HG03039 (cell line): ENCODE measurements at regions not wholly inside any gene's neighbourhood (a gene's known extent, or its start where the extent isn't known, plus 50 kb on each side); places are given as distances from the start of the nearest gene placed in this dataset.

Source experiments
- ATAC-seq: cut with Tn5 transposase; IDR thresholded peaks from one replicate; pipeline ENCODE4 v1.9.1; 2021; ENCODE audit warnings: mild to moderate bottlenecking, moderate library complexity; ENCODE audit not compliant: unreplicated experiment

DNA sequence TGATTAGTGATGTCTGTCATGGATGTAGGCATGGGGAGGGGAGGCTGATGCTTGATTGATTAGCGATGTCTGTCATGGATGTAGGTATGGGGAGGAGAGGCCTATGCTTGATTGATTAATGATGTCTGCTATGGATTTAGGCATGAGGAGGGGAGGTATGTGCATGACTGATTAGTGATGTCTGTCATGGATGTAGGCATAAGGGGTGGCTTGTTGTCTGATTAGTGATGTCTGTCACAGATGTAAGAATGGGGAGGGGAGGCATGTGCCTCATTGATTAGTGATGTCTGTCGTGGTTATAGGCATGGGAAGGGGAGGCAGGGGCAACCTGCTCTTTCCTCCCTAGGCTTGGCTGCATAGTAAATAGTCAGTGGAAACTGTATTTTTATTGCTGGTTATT, 409.4 kb downstream of the HAPSTR1 start:
- ATAC-seq, result no peak

DNA sequence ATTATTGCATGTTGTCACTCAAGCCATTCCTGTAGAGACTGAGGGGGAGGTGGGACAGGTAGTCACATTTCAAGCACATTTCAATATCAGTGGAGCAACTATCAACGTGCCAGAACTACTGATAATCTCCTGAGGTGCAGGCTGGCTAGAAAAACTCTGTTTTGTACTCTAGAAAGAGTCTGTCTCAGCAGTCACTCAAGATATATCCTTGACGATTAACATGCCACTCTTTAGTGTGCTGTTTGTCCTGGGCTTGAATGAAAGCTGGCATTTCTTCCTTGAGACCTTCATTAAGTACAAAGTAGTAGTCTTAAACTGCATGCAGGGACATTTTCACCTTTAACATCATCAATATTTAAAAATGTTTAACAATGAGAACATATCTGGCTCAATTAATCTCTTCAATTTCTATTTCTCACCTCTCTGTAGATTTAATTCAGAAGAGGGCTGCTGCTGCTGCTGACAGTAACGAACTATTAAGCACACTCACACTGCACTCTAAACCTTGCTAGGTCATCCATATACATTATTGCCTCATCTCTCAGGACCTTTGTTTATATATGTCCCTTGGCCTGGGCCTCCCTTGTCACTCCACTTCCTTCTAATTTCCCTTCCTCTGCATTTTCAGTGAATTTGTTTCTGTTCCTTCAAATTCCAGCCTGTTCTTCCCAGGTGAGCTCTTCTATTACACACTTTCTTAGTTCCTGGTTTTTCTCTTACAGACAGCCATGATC, 412.0 kb downstream of the HAPSTR1 start:
- ATAC-seq, result no peak

DNA sequence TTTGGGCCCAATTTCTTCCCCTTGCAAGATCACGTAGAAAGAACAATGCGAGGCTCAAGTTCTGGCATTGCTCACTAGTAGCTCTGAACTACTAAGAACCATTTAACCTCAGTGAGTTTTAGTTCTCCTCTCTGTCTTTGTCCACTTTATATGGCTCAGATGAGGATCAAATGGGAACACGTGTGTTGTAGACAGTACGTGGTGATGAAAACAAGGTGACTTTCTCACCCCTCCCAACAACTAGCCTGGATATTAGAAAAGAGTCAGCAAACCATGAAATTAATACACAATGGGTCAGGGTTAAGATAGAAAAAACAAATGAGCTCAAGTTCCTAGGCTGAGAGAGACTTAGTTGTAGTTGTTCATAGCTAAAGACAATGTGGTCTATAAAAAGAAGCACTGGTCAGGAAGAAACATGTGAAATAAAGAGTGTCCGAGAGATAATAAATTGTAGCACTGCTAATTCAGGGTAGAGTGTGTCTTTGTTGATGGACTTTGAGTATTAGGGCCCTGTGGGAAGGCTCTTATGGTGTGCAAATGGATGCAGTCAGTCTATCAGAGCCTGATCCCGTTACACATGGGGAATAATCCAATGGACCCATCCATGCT, 417.0 kb downstream of the HAPSTR1 start:
- ATAC-seq, result no peak

DNA sequence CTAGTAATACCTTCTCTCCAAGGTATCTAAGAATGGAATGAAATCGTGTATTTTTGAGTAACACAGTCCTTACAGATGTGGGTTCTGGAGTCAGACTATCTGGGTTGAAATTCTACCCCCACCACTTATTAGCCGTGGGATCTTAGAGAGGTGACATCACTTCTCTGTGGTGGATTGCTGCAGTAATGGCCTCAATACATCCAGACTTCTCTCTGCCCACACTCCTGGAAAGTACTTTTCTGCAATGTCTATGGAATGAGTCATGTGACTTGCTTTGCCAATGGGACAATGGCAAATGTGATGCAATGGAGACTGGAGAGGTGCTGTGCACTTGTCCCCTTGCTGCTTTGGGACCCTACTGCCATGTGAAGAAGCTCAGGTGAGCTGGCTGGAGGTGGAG, 418.2 kb downstream of the HAPSTR1 start:
- ATAC-seq, result no peak

DNA sequence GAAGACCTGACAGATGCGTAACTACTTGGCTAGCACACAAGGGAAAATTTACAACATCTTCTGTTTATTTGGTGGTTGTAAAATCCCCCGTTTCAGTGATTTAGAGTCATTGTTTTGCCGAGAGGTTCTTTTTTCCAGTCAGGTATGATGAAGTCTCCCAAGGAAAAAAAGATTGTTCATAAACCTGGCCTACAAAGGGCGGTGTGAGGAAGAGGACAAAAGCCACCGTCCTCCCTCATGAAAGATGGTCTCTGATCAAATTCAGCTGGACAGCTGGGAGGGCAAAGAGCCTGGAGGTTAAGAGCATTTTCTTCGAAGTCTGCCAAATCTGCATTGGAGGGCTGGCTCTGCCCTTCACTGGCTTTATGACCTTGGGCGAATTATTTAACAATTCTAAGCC, 419.9 kb downstream of the HAPSTR1 start:
- ATAC-seq, result no peak

DNA sequence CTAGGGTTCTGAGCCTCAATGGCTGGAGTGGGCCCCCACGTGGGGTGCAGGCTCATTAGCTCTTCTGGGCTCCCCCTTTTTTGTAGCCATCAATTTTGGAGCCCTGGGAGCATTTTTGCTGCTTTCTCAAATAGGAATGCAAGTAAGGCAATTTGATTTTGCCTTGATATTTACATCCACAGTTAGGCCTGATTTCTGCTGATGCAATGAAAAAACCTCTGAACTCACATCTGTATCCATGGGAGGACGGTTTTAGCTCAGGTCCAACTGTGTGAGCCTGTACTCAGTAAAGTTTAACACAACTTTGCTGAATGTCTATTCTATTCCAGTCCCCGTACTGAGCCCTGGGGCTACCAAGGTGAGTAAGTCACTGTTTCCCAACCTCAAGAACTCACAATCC, 425.0 kb downstream of the HAPSTR1 start:
- ATAC-seq, result no peak

DNA sequence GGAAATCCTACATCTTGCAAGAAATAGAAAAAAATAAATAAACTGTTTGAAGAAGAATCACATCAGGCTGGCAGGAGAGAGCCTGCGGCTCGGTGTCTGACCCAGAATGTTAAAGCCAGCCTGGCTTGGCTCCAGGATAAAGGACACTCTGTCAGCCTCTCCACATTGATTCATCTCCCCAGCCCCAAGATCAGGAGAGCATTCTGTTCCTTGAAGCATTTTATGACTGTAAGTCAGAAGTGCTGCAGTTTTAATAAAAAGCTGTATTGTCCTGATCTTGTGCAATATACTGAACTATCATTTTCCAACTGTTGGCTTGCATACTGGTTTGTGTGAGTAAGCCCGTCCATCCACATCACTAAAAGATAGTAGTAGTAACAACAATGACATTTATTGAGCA, 426.6 kb downstream of the HAPSTR1 start:
- no peak for ATAC-seq

DNA sequence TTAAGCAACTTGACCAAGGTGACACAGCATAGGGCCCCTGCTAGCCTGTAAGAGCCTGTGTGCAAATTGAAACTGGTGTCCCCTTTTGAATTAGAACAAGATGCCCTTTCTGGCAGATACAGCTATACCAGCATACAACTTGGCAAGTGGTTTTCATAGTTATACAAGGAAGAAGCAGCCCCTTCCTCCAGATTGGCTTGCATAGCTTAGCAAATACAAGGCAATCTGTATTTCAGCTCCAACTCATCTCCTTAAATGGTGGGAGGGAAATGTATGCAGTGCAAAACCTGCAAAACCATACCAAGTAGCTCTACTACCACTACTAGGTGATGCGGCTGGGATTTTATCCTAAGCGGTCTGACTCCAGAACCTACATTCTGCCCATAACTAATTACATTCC, 427.1 kb downstream of the HAPSTR1 start:
- no peak for ATAC-seq

DNA sequence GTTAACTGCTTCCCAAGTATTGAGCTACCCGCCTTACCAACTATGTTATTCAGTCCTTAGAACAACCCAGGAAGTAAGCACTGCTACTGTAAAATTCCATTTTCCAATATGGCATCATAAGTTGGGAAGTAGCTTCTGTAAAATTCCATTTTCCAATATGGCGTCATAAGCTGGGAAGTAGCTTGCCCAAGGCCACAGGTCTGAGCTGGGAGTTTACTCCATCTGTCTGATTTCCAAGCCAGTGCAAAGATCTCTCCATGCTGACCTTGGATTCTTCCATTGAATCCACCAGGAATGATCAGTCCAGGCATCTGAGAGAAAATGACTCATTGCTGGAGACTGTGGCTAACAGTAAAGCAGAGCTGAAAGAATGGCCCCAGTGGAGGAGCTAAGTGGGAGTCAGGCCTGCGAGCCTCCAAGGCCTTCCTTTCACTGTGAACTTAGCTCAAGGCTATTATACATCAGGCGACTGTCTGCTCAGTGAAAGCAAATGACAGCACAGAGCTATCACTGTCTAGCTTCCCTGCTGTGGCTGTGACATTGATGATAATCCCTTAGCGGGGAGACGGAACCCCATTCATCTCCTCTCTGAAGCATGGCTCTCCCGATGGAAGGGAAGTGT, 430.4 kb downstream of the HAPSTR1 start:
- no peak for ATAC-seq

DNA sequence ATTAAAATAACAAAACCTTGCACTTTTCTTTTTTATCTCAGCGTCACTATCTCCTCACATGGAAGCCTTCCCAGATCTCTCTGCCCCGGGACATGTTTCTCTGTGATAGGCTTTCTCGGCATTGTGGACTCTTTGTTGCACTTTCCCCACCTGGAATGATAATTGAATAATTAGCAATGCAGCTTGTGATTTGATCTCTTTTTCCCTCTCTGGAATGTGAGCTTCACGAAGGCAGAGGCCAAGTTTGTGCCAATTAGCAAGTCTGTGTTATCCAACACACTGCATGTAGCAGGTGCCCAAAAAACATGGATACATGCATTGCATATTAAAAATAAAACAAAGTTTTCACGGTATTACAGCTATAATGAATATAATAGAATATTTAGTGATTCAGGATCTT, 431.2 kb downstream of the HAPSTR1 start:
- ATAC-seq, result no peak

DNA sequence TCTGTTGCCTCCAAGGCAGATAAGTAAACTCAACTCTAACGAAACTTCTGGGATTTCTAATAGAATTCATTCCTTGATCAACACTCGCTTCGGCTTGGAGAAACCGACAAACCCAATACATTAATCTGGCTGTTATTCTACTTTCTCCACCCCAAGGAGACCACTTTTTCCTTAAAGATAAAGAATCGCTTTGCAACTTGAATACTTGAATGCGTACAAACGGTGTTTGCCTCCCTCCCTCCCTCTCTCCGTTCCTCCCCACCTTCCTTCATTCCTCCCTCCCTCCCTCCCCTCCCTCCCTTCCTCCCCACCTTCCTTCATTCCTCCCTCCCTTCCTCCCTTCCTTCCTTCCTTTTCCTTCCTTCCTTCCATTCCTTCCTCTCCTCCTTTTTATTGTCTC, 432.6 kb downstream of the HAPSTR1 start:
- ATAC-seq, result no peak

DNA sequence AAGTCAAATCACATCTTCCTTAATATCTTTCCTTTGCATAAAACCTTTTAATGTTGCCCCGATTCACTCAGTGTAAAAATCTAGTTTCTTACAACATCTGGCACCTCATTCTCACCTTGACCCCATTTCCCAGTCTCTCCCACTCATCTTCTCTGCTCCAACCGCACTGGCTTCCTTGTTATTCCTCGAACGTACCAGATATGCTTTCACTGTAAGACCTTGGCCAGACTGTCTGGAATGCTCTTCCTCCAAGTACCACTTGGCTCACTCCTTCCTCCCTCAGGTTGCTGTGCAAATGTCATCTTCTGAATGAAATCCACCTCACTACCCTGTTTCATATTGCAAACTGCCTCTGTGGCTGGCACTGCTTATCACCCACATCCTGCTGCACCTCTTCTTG, 433.6 kb downstream of the HAPSTR1 start:
- no peak for ATAC-seq

DNA sequence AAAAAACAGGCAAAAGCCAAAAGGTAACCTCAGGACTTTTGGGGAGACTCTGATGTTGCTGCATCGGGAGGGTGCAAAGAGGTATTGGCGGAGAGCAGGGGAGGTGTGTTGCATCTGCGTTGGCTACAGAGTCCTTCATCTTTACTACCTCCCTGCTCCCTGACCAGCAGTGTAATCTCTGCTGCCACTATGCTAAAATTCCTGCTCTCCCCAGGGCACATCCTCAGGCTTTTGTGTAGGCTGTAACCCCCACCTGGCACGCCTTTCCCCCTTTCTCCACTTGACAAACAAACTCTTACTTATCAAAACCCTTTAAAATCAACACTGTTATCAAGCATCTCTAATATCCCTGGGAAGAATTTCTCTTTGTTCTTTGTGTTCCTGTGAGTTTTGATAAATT, 435.3 kb downstream of the HAPSTR1 start:
- ATAC-seq, result no peak

DNA sequence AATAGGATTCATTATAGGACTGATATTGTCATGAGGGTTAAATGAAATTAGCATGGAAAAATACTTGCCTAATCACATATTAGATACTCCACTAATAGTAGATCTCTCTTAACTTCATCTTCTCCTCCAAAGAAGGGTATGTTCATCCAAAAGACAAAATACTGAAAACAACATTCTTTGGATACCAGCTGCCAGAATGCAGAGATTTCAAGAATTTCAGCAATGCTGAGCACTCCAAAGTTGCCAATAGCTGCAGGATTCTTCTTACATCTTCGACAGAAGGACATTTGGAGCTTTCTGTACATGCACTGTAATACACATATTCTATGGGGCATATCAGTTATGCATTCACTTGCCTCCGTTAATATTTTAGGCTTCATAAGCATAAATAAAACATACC, 436.5 kb downstream of the HAPSTR1 start:
- no peak for ATAC-seq

DNA sequence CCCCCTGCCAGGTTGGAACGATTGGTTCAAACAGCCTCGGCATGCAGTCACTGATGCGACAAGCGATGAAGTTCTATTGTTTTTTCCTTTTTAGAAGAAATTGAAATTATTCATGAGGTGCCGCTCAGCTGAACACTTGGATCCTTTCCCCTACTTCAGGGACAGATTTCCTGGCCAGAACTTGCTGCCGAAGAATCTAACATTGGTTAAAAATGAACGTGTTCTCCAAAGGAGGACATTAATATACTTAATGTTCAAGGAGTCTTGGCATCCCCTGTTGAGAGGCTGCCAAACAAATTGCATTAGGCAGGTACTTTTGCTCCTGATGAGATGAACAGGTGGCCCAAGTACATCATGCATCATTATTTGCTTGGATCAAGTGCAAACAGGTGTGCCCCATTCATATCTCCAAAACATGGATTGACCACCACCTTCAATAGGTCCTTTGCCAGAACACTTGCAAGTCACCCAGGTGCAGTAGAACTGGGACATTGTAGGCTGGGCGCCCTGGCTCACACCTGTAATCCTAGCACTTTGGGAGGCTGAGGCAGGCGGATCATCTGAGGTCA, 437.2 kb downstream of the HAPSTR1 start:
- ATAC-seq, result no peak

DNA sequence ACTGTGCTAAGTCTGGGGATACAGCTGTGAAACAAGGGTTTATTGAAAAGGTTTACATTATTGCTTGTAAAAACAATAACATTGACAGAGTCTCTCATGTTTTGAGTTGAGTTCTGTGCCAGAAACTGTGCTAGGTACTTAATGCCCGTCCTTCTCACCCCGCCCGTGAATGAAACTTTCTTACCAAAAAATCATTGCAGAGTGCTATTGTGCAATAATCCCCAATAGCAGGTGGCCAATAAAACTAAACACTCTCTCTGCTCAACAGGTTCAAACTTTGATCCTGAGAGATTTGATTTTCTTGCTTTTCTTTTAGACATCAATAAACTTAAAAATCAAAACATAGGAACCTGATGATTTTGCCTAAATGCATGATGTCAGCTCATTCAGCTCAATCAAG, 441.6 kb downstream of the HAPSTR1 start:
- no peak for ATAC-seq

DNA sequence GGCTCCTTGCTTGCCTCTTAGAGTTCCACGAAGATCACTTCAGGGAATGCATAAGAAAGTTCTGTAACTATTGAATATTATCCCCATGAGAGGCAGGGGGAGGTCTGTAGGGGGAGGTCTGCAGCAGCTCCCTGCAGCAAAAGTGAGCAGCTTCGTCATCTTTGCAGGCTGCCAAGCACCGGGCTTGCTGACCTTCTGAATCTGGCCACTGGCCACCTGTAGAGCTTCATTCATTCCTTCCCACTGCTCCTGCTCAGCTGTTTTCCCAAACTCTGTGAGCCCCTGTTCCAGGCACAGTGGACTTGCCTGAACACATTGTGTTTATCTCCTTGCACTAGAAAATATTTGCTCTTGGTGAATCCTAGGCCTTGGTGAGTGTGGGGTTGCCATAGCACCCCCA, 443.3 kb downstream of the HAPSTR1 start:
- no peak for ATAC-seq

DNA sequence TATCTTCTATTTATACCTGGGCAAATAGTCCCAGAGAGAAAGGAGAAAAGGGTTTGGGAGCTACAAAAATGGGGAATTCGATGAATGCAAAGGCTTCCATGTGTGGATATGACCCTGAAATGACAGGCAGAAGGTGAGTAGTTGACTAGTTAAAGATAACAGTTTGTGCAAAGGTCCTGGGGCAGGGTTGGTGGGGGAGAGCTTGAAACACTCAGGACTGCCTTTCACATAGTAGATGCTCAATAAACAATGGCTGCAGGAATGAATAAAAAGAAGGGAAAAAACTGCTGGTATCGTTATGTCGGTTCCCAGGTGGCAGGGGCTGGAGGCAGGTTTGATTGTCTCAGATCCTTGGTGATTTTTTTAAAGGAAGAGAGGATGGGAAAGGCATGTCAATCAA, 445.5 kb downstream of the HAPSTR1 start:
- no peak for ATAC-seq

DNA sequence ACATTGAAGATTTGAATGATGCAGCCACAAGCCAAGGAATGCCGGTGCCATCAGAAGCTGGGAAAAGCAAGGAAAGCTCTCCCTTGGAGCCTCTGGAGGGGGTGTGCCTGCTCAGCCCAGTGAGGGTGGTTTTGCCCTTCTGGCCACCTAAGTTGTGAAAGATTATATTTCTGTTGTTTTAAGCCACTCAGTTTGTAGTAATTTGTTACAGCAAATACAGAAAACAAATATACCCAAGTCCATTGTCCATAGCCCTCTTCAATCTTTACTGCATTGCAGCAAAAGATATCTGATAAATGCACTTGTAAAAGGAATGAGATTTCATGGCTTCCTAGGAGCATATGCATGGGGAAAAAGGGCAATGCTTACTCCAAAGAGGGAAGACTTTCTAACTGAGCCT, 447.9 kb downstream of the HAPSTR1 start:
- ATAC-seq, result no peak

DNA sequence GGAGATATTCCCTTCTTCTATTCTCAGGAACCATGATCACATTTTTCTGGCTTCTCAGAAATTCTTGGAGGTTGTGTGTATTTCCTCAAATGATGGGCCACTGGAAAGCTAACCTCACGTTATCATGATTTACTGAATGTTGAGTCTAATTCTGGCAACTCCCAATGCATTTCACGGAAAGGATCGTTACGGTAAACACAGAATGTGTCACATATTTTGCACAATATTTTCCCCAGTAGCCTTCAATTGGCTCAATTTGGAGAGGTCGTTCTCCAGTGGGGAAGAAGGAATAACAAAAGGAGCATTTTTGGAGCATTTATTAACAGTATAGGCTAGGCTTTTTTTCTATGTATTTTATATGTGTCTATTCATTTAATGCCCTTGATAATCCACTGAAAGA, 450.3 kb downstream of the HAPSTR1 start:
- ATAC-seq, result no peak

DNA sequence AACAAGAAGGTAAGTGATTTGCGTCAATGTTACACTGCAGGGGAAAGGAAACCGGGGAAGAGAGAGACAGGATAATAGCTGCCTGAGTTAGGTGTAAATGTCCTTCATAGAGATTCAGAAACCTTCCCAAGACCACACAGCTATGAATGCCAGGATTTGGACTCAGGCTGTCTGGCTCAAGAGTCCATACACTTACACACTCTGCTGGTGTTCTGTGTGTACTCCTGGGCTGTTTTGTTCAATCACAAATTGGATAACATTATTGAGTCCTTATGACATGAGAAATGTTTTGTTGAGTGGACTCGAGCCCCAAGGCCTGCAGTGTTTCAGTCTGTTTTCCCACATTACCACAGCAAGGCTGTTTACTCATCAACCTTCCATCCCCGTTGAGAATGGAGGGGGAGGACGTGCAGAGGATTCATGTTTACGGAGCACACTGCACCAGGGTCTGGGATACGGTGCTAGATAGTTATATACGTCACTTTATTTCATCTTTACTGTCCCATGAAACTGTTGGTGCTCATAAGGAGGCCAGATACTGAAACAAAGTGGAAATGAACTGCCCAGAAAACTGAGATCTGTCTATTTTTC, 450.8 kb downstream of the HAPSTR1 start:
- ATAC-seq, result no peak
